GM19397 (cell line): ENCODE measurements at regions not wholly inside any gene's neighbourhood (a gene's known extent, or its start where the extent isn't known, plus 50 kb on each side); places are given as distances from the start of the nearest gene placed in this dataset.

Source experiments
- ATAC-seq: cut with Tn5 transposase; IDR thresholded peaks from one replicate; pipeline ENCODE4 v1.9.1; 2021; ENCODE audit warnings: mild to moderate bottlenecking, moderate library complexity; ENCODE audit not compliant: unreplicated experiment

DNA sequence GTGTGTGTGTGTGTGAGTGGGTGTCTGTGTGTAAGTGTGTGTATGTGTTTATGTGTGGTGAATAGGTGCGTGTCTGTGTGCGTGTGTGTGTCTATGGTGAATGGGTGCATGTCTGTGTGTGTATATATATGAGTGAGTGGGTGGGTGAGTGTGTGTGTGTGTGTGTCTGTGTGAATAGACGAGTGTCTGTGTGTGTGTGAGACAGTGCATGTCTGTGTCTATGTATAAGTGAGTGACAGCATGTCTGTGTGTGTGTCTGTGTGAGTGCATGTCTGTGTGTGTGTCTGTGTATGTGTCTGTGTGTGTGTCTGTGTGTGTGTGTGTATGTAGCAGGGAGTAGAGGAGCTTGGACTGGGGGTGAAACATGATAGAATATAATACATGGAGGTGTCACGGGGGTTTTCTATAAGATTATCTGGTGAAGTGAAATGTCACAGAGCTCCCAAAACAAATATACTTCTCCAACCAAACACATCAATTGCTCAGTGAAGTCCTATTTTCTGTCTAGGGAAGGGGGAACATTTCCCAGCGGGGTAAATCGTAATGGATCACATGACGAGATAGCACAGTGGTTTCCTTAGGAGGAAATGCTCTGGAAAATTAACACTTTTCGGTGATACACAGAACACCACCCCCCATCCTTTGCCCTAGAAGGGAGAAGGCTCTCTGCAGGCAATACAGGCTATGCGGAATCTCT, 723.3 kb upstream of the CELF2 start:
- no peak for ATAC-seq

DNA sequence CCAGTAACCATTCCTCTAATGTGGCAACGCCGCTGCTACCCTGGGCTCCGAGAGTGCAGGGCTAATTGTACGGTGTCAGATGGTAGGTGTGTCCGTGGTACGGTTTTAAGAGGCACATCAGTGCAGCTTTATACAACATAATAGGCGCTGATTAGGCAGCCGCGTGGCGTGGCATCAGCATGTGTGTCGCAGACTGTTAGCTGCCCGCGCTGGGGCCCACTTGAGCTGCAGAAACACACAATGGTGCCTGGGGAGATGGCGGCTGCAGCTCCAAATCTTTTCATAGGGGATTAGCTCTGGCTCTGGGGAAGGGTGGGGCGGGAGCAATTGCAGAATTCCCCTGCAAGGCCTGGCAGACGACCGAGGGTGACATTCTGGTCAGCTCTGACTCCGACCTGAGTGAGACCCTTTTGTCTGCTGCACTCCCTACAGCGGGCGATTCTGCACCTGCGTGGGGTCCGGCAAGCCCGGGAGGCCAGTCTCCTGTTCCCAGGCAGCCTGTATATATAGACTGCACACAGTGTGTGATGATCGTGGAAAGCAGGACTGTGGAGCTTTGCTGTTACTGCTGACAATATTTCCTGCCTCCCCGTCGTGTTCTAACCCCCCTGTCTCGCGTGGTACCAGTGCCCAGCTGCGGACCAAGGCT, 722.7 kb upstream of the CELF2 start:
- no peak for ATAC-seq

DNA sequence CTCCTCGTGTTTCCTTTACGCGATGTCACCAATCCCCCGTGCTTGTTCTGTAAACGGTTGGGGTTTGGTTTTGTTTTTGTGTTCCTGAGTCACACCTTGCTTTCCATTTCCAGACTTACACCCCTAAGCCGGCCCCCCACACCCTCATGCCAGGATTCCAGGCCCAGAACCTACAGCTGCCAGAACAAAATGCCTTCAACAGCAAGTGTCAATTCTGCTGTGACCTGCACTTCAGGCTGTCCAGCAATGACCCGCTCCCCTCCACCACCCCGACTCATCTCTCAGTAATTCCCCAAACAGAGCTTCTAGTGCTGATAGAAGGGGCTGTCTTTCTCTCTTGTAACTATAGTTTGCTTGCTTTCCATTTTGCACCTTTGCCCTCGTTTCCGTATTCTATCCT, 722.1 kb upstream of the CELF2 start:
- ATAC-seq: no peak

DNA sequence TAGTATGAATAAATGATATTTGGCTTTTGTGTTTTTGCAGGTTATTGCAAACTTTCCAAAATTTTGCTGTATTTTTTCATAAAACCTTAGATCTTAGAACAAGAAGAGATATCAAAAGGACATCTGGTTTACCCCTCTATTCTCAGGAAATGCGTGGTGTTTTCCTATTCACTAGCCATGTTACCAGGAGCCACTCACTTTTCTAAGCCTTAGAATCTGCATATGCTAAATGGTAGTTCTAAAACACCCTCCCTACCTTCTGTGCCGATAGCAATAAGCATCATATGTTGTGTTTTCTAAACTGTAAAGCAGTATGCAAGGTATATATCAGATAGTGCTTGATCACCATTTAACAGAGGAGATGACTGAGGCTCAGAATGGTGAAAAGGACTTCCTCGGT, 715.0 kb upstream of the CELF2 start:
- ATAC-seq: no peak

DNA sequence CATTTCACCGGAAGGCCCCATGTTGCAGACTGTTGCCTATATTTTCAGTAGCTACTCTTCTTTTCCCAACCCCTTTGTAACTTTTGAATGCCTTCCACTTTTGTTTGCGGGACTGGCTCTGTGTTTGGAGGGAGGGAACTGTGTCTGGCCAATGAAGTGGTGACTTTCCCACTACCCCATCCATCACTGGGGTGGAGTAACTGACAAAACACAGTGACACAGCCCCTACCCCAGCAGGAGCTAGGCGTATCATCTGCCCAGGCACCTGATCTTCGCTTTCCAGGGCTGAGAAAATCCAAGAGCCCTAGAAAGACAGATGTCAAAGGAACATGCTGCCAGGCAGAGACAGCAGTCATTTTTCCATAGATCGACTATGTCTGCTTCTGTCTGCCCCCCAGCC, 710.6 kb upstream of the CELF2 start:
- ATAC-seq: no peak

DNA sequence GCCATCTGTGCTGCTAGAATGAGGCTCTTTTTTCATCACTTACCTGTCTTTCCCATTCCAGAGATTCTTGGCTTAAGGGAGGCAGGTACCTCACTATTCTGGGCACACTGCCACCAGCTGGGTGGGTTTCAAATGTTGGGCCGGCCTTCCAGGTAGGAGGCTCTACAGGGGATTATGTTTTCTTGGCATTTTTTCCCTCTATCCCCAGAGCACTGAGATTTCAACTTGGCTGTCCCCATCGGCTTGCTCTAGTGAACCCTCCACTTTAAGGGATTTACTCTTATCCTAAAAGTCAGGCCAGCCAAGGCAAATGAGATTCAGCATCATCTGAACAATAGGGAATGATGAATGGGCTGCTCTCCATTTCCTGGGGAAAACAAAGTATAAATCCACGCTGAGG, 710.1 kb upstream of the CELF2 start:
- ATAC-seq: no peak

DNA sequence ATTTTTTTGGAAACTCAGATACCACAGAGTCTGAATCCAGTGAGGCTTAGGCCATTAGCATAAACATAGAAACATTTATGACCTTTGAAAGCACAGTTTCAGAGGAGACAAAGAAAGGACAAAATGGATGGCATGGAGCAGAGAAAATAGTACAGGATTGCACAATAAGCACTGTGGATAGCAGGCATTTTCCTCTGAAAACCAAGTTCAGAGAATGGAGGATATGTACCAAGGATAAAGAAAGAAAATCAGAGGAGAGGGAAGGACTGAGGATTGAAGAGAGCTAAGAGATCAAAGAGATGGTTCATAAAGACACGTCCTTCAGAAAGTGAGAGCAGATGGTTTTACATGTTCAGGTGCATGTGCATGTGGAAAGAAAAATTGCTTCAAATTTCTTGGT, 707.2 kb upstream of the CELF2 start:
- ATAC-seq: no peak

DNA sequence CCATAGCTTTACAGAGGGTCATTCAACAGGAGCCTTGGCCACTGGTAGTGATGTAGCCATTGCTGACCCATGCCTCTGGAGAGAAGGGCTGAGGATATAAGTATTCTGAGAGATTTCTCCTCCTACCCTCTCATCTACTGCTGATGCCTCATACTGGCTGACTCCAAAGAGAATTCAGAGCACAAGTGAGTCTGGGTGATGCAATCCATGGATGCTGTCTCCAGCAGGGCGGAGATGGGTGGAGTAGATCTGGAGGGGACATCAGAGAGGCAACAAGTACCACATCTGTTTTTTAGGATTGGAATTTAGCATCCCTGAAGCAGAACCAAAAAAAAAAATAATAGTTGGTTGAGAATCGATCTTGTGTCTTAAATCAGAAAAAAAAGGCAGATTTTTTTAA, 705.7 kb upstream of the CELF2 start:
- ATAC-seq: no peak

DNA sequence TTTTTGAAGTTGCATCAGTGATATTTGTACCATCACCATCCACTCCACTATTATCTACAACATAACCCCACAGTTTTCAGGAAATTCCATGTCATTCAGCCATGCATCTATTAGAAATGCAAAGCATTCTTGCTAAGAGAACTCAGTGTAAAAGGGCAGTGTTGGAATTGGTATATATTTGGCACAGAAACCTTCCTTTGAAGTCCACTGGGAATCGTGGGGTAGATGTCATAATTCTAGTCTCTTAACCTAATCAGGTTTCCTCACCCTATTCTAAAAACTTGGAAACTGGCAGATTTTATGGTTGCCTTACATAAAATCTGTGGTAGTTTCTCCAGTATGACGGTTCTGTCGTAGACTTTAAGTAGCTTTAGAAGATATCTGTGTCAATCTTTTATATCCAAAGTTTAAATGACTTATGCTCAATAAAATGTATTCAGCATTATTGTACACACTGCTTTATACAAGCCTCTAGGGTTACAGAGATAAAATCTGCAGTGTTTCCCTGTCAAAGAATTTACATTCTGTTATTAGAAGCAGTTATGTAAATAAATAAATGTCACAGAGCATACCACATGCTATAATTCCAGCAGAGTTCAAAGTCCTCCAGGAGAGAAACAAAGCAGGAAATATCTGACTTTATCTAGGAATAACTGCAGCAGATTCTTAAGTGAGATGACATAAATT, 704.4 kb upstream of the CELF2 start:
- ATAC-seq: no peak

DNA sequence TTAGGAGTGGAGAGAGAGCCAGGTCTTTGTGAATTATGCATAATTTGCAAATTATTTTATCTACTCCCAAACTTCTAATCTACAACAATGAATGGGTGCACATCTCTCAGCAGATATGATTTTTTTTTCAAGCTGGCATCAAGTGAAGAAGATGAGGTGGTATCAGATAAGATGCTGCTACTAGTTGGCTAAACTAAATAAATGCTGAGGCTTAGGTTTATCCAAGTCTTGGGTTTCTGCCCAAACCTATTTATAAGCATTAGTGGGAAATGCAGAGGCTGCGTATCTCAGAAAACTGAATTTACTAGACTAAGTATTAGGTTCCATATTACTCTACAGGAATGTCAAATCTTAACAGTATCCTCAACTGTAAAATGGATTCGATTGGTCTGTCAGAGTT, 703.0 kb upstream of the CELF2 start:
- no peak for ATAC-seq

DNA sequence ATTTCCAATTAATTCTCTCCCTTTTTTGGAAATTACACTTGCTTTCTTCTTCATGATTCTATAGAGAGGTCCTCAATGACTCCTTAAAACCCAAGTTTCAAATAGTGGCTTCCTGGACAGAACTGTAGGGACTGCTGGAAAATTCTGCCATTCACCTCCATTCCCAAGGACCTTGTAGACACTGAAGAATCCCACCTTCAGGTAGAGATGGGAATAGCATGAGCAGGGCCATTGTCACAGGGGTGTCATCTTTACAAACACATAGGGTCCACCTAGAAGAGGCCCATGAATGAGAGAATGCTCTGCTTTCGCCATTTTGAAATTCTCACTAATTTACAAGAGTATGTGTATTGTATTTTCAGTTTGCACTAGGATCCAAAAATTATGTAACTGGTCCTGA, 701.7 kb upstream of the CELF2 start:
- ATAC-seq: no peak

DNA sequence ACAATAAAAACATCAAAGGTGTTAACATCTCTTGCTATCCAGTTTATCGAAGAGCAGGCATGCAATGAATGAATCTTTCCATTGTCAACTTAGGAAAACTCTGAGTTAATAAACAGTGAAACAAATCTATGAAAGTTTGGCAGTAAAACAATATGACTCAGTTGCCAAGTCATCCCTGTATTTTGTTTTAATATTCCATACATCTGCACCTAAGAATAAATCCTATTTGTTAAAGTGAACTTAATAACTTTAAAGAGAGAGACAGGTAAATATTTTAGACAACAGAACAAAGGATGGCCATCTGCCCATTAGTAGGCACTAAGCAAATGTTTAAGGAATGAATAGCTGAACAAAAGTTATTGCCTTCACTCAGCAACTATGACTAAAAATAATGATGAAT, 700.5 kb upstream of the CELF2 start:
- no peak for ATAC-seq

DNA sequence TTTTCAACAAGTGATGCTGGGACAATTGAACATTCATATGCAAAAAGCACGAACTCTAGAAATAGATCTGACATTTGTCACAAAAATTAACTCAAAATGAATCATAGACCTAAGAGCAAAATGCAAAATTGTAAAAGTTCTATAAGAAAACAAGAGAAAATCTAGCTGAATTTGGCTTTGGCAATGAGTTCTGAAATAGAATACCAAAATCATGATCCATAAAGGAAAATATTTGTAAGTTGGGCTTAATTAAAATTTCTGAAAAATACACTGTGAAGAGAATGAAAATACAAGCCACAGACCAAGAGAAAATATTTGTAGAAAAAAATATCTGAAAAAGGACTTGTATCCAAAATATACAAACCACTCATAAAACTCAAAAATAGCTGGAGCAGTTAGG, 698.8 kb upstream of the CELF2 start:
- ATAC-seq: no peak

DNA sequence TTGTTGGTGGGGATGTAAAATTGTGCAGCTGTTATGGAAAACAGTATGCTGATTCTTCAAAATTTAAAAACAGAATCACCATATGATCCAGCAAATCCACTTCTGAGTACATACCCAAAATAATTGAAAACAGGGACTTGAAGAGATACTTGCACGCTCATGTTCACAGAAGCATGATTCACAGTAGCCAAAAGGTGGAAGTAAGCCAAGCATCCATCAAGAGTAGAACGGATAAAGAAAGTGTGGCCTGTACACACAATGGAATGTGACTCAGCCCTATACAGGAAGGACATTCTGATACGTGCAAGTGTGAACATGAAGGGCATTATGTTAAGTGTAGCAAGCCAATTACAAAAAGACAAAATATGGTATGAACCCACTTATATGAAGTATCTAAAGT, 696.7 kb upstream of the CELF2 start:
- ATAC-seq: no peak

DNA sequence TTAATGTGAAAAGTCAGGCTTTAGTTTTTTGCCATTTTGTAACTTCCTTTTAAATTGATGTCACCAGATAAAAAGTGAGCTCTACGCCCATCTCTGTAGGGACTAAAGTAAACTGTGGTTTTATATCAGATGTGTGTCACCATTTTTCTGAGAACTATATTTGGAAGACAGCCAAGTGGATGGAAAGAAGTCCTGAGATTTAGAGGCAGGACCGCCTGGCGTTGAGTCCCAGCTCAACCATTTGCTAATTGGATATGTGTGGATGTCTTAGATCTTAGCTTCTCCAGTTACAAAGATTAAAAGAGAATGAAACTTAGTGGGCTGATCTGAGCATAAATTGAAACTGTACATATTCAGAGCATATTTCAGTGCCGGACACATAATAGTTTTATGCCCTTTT, 691.6 kb upstream of the CELF2 start:
- no peak for ATAC-seq

DNA sequence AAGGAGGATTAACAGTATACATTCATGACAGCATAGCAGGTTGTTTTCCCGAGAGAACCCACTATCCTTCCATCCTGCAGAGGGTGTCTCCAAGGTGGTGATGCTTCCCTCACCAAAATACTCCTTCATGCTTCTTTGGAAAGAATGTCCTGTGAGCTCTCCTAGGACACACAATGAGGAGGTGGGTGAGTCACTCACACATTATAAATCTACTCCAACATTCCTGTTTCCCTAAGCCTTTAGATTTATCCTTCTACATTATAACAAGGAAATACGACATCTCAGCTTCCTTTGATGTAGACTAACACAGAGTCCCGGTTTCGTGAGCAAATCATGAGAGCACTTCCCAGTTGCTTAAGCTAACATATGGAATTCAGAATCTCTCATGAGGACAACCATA, 689.7 kb upstream of the CELF2 start:
- ATAC-seq: no peak

DNA sequence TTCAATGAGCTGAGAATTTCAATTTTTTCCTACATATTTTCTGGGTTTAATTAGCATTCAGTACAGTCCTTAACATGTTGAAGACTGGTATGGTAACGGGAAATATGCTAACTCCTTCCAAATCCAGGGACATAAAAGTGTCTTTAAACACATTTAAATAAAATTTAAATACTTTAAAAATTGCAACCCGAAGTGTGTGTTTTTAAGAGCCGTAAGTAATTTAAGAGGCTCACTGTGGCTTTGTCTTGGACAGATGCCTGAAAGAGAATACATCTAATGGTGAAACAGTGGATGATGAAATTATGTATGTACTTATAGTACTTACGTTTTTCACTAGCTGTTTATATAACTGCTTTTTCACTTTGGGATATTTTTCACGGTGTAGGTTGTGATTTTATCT, 687.3 kb upstream of the CELF2 start:
- no peak for ATAC-seq

DNA sequence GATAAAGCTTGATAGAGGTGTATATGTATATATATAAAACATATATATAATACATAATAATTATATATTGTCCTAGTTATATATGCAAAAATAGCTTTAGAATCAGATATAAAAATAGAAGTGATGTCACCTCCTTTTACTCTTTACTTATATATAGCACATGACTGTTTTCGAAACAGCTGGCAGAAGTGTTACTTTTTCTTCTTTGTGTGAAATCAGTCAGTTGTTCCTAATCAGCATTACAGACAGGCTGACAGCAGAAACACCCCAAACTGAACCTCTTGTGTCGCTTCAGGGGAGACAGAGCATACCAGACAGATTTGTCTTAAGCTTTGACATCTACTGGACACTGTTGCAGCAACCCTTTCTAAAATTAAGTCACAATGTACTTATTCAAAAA, 684.9 kb upstream of the CELF2 start:
- no peak for ATAC-seq

DNA sequence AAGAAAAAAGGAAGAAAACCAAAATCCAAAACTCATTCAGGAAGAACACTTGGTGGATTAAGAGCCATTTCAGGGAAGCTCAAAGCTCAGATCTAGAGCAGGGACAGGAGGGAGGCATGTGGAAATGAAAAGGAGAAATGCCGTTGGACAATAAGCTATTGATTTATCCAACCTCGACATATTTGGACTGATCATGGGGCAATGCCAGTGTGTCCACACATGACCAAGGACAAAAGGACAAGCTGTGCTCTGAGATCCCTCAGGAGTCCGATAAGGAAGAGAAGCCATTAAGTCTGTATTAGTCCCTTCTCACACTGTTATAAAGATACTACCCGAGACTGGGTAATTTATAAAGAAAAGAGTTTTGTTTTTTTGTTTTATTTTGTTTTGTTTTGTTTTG, 684.0 kb upstream of the CELF2 start:
- no peak for ATAC-seq

DNA sequence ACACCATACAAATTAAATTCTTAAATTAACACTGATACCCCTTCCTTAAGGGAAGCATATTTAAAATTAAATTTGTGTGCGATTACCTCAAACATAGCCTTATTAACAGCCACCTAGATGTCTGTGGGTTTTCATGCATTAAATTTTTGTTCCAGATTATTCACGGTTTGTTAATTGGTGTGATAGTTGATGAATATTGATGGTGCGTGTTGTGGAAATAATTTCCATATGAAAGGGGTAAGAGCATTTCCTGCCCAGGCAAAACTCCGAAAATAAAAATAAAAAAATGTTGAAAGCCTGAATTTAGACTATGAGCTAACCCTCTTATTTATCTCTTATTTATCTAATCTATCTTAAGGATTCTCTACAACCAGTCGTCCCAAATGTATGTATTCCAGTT, 679.3 kb upstream of the CELF2 start:
- no peak for ATAC-seq

DNA sequence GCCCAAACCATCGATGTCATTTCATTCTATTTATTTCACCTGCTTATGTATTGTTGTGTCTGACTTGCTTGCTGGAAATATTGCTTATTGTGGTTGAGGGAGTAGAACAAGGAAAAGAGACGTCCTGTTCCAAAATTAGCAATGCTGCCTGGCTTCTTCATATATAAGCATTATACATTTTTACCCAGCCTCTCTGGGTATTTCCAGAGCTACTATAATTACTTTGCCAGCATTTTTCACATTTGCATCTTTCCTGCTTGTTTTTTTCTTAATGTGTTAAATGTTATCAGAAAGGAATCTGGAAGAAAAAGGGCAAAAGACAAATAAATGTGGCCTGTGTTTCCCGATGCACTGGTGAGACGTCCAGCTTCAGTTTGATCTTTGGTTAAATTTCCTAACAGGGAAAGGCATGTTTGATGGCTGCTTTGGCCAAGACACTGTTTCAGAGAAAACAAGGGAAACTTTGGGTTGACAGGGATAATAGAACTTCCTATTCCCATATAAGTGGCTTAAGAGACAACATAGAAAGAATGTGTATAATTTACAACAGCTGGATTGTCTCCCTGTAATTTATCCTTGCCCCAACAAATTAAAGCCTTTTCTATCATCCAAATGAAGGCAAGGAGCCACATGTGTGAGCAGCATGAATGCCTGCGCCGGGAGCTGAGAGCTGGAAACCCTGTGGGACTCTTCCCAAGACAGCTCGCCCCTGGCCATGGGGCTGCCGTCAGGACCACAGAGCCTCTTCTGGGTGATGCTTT, 671.1 kb upstream of the CELF2 start:
- ATAC-seq: no peak

DNA sequence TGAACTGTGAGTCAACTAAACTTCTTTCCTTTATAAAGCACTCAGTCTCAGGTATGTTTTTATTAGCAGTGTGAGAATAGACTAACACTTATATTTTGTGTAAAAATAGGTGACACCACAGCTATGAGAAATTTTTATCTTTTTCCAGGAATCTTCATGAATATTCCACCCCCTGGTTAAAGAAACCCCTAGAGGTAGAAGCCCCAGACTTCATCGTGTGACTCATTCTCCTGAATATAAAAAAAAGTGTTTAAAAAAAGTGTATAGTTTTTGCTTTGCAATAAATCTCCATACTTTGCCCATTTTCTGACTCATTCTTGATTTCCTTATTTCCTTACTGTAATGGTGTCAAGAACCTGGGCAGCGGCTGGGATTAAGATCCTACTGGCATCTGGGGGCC, 667.6 kb upstream of the CELF2 start:
- ATAC-seq: no peak
